GM10266 (cell line): ENCODE measurements at regions not wholly inside any gene's neighbourhood (a gene's known extent, or its start where the extent isn't known, plus 50 kb on each side); places are given as distances from the start of the nearest gene placed in this dataset.
"Not testable (repeated sequence)": the region's sequence is repeated elsewhere in the genome, so short reads cannot be mapped to it uniquely, and the experiment has no call there.

ENCODE experiments used
- DNase-seq: peaks from one replicate; pipeline ENCODE4 v3.0.0; 2012; ENCODE audit errors: extremely low spot score
- CTCF ChIP-seq: IDR thresholded peaks from 2 replicates; pipeline ENCODE4 v1.5.1; 2012; ENCODE audit warnings: mild to moderate bottlenecking, low read depth; ENCODE audit not compliant: control insufficient read depth, insufficient read depth; ENCODE audit errors: missing control alignments

- DNase-seq = no peak
- no peak for TF ChIP-seq CTCF
These were observed 362.8 kb upstream of the RPS23 start for GRCh38 chr5:82640916-82641315.

DNA sequence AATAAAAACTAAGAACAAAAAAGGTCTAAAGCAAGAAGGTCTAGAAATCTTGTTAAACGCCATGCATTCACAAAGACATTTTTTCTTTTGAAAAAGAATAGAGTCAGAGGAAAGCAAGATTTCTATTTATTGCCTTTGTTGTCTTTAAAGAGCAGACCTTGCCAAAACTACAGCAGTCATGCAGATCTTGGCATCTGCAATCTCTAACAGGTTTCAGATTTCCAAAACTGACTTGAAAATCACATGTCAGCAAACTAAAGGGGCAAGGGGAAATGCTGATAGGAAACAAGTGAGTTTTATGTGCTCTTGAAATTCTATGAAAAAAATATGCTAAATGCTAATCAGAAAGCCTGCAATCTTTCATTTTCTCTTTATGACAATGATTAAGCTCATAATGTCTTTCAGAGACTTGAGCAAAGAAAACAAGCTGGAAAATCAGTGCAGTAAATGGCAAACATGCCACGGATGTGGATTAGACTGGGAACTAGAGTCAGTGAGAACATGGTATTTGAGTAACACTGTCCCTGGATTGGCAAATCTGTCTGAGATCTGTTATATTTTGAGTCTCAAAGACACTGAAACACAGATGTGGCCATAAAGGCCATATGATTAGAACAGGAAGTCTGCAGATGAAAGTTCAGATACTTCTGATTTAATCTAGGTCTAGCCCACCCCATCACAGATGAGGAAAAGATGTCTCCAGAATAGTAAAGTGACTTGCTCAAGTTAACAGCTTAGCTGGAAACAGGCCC is 361.4 kb upstream of the RPS23 start:
- TF ChIP-seq CTCF = no peak
- DNase-seq = no peak

GRCh38 chr5:82636591-82636990 is 358.4 kb upstream of the RPS23 start:
- no peak for DNase-seq
- TF ChIP-seq CTCF = no peak

DNA sequence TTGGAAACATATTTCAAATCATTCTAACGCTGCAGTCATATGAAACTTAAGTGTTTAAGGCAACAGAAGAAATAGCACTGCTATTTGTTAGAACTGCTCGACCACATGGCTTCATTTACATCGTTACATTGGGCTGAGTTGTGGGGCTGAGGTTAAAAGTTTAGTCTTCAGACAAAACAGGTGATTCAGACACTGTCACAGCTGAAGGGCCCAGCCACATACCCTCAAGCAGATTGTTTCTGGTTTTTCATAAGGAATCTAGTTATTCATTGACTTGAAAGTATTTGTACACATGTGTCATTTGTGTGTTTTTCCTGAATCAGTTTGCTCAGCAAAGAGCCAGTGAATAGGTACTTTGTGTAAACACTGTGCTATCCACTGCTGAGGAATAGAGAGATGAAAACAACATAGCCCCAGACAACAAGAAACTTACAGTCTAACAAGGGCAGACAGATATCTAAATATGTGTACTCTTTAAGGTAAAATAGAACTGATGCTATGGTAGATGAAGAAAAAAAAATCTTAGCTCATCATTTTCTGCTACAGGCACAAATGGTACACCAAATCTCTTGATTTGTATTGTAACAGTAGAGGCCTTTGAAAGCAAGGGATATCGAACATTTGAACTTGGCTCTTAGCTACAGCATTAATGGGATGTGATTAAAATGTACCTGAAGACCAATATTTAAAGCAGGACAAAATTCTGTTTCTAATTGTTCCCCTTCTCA is 357.6 kb upstream of the RPS23 start:
- no peak for DNase-seq
- TF ChIP-seq CTCF = no peak

DNA sequence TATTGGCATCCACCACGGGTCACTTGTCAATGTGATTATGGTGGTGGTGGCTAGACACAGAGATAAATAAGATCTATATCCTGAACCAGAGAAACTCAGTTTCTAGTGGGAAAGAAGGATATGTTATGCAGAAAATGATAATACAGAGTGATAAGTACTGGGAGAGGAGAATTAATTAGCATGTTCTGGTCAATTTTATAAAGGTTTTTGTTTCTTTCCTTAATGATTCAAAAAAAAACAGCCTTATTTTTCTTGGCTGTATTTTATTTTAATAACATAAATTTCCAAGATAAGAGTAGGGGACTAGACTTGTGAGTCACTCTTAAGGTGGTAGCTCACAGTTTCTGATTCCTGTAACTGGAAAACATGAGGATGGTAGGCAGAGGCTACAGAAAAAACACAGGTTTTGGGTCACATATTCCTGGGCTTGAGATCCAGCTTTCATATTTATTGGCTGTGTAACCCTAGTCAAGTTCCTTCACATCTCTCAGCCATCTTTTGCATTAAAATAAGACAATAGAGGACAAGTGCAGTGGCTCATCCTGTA is 350.3 kb upstream of the RPS23 start:
- DNase-seq = no peak
- no peak for TF ChIP-seq CTCF

DNA sequence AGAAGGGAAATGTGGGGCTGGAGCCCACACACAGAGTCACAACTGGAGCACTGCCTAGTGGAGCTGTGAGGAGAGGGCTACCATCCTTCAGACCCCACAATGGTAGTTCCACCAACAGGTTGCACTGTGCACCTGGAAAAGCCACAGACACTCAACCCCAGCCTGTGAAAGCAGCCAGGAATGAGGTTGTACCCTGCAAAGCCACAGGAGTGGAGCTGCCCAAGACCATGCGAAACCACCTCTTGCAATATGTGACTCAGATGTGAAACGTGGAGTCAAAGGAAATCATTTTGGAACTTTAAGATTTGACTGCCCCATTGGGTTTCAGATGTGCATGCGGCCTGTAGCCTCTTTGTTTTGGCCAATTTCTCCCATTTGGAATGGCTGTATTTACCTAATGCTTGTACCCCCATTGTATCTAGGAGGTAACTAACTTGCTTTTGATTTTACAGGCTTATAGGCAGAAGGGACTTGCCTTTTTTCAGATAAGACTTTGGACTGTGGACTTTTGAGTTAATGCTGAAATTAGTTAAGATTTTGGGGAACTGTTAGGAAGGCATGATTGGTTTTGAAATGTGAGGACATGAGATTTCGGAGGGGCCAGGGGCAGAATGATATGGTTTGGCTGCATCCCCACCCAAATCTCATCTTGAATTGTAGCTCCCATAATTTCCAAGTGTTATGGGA is 348.9 kb upstream of the RPS23 start:
- DNase-seq = not testable (repeated sequence)

DNA sequence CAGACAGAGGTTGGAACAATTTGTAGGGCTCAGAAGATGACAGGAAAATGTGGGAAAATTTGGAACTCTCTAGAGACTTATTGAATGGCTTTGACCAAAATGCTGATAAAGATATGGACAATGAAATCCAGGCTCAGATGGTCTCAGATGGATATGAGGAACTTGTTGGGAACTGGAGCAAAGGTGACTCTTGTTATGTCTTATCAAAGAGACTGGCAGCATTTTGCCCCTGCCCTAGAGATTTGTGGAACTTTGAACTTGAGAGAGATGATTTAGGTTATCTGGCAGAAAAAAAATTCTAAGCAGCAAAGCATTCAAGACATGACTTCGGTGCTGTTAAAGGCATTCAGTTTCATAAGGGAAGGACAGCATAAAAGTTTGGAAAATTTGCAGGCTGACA is 347.9 kb upstream of the RPS23 start:
- DNase-seq = not testable (repeated sequence)

- no peak for TF ChIP-seq CTCF
- DNase-seq = no peak
These were observed 345.9 kb upstream of the RPS23 start for GRCh38 chr5:82624062-82624461.
